ENCODE measurements at regions not wholly inside any gene's neighbourhood (a gene's known extent, or its start where the extent isn't known, plus 50 kb on each side); places are given as distances from the start of the nearest gene placed in this dataset.

DNA sequence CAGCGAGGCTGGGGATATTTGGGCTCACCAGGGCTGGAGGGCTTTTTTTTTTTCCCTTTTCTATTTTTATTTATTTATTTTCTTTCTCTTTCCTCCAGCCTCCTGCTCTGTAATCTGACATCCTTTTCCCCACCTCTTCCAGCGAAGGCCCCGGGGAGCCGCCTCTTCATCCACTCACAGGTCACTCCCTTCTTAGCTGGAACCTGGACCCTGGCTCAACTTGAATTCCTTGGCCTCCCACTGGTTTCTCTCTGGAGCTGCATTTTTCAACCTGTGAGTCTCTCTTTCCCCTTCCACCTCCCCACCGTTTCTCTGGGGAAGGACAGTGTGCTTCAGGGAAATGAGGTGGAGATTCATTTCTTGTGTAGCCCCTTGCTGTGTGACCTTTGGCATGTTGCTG is 82.0 kb downstream of the MRM1 start:
- no peak for FAIRE-seq
- Histone ChIP-seq H3K4me1 (ENCODE audit: insufficient read depth, low read length) (no peaks in the 10 kb centered on the region), H4K20me1 (ENCODE audit: insufficient read depth, low read length) (no peaks in the 10 kb centered on the region), H3K9ac (ENCODE audit: low read length) (no peak overlapping the region), H3K9me3 (ENCODE audit: insufficient read depth, low read depth, low read length) (no peaks in the 10 kb centered on the region), H3K36me3 (ENCODE audit: insufficient read depth, low read length) (no peaks in the 10 kb centered on the region), H3K4me3 (ENCODE audit: insufficient read depth, low read depth, low read length) (no peak overlapping the region), H3K79me2 (ENCODE audit: insufficient read depth, low read length) (no peaks in the 10 kb centered on the region), H3K4me2 (ENCODE audit: low read length) (no peak overlapping the region), H3K27me3 (ENCODE audit: insufficient read depth, low read length) (peaks cover 28% of the 10 kb centered on the region), H3K27ac (ENCODE audit: low read depth, low read length) (no peak overlapping the region), H2AFZ (ENCODE audit: low read depth, low read length) (no peak overlapping the region)
- H3K4me1 Mint-ChIP-seq (ENCODE audit: low read depth, unreplicated experiment), result no peaks in the 10 kb centered on the region
- peaks cover 69% of the 10 kb centered on the region for H3K27me3 Mint-ChIP-seq (ENCODE audit: low read depth, unreplicated experiment)
- H3K27ac Mint-ChIP-seq (ENCODE audit: unreplicated experiment), result no peak overlapping the region
- H3K36me3 Mint-ChIP-seq (ENCODE audit: low read depth, unreplicated experiment), result no peaks in the 10 kb centered on the region
- TF ChIP-seq CTCF (IDR thresholded peaks at IDR 0.05; ENCODE audit: insufficient read depth, low read depth, low read length) (no peak), EZH2 (IDR thresholded peaks at IDR 0.05; ENCODE audit: insufficient read depth, low read length) (no peak)
- no peaks in the 10 kb centered on the region for H3K9me3 Mint-ChIP-seq (ENCODE audit: unreplicated experiment)
- no peak overlapping the region for H3K4me3 Mint-ChIP-seq (ENCODE audit: unreplicated experiment)
- no peak for DNase-seq (ENCODE audit: low read depth)

DNA sequence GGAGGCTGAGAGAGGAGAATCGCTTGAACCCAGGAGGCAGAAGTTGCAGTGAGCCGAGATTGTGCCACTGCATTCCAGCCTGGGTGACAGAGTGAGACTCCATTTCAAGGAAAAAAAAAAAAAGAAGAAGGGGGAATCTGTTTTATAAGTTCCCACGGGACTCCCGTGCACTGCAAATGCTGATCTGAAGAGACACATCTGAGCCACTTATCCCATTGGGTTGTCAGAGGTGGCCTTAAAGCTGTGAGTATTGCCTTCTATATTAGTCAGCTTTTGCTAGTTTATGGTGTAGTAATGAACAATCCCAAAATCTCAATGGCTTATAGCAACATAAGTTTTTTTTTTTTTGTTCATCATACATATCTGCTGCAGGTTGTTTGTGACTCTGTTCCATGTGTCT is 82.8 kb downstream of the MRM1 start:
- no peaks in the 10 kb centered on the region for H3K4me1 ChIP-seq (ENCODE audit: insufficient read depth, low read length)

More for the DNA sequence above, 82.8 kb downstream of the MRM1 start:
- Mint-ChIP-seq H3K9me3 (ENCODE audit: unreplicated experiment) (no peaks in the 10 kb centered on the region), H3K27ac (ENCODE audit: unreplicated experiment) (no peak overlapping the region), H3K4me1 (ENCODE audit: low read depth, unreplicated experiment) (no peaks in the 10 kb centered on the region), H3K27me3 (ENCODE audit: low read depth, unreplicated experiment) (peaks cover 66% of the 10 kb centered on the region), H3K36me3 (ENCODE audit: low read depth, unreplicated experiment) (no peaks in the 10 kb centered on the region), H3K4me3 (ENCODE audit: unreplicated experiment) (no peak overlapping the region)
- peaks cover 25% of the 10 kb centered on the region for H3K27me3 ChIP-seq (ENCODE audit: insufficient read depth, low read length)
- no peak overlapping the region for H3K9ac ChIP-seq (ENCODE audit: low read length)
- no peak for FAIRE-seq
- no peak for DNase-seq (ENCODE audit: low read depth)
- no peaks in the 10 kb centered on the region for H3K36me3 ChIP-seq (ENCODE audit: insufficient read depth, low read length)
- no peak overlapping the region for H3K4me2 ChIP-seq (ENCODE audit: low read length)
- H4K20me1 ChIP-seq (ENCODE audit: insufficient read depth, low read length), result no peaks in the 10 kb centered on the region
- TF ChIP-seq EZH2 (IDR thresholded peaks at IDR 0.05; ENCODE audit: insufficient read depth, low read length), result no peak
- TF ChIP-seq CTCF (IDR thresholded peaks at IDR 0.05; ENCODE audit: insufficient read depth, low read depth, low read length), result no peak
- no peak overlapping the region for H2AFZ ChIP-seq (ENCODE audit: low read depth, low read length)
- no peaks in the 10 kb centered on the region for H3K9me3 ChIP-seq (ENCODE audit: insufficient read depth, low read depth, low read length)
- H3K4me3 ChIP-seq (ENCODE audit: insufficient read depth, low read depth, low read length), result no peak overlapping the region
- no peak overlapping the region for H3K27ac ChIP-seq (ENCODE audit: low read depth, low read length)
- no peaks in the 10 kb centered on the region for H3K79me2 ChIP-seq (ENCODE audit: insufficient read depth, low read length)
